OCI-LY7 (cell line): ENCODE measurements at regions not wholly inside any gene's neighbourhood (a gene's known extent, or its start where the extent isn't known, plus 50 kb on each side); places are given as distances from the start of the nearest gene placed in this dataset.

Experiments
- BruUV-seq: library from RNA; stranded (reverse); fragments of 400-500 nt; replicated peaks from 2 replicates; lab custom pipeline; 2021; lab: Mats Ljungman, UMichigan
- CTCF ChIA-PET: fragments of 300-600 bp; sonication (Branson Sonifier 250); formaldehyde crosslinking; loops from one replicate; lab custom pipeline; 2022; ENCODE audit warnings: antibody characterized with exemption; ENCODE audit not compliant: unreplicated experiment; lab: Charles Lee
- POLR2A ChIA-PET: fragments of 300-600 bp; sonication (Branson Sonifier 250); formaldehyde crosslinking; loops from one replicate; lab custom pipeline; 2022; ENCODE audit warnings: antibody characterized with exemption; lab: Charles Lee
- DNase-seq: peaks from one replicate; pipeline ENCODE4 v3.0.0-alpha.2; 2015; ENCODE audit warnings: low spot score
- H2AFZ ChIP-seq: fragments of 200-600 bp; sonication (generic), shearing (Covaris generic); 2 replicates; pipeline ENCODE4 v1.6.1; 2014; ENCODE audit warnings: mild to moderate bottlenecking, antibody characterized with exemption, low read length, moderate library complexity
- H3K27ac ChIP-seq: fragments of 200-600 bp; sonication (generic); 2 replicates; pipeline ENCODE4 v1.5.1; 2014; ENCODE audit warnings: mixed run types, low read depth, mild to moderate bottlenecking, moderate library complexity, low read length, inconsistent platforms; ENCODE audit not compliant: poor library complexity, severe bottlenecking
- H3K36me3 ChIP-seq: fragments of 200-600 bp; sonication (generic); 2 replicates; pipeline ENCODE4 v1.6.1; 2014; ENCODE audit warnings: mild to moderate bottlenecking, antibody characterized with exemption, low read length, moderate library complexity, mixed read lengths; ENCODE audit not compliant: insufficient read depth
- H3K4me1 ChIP-seq: fragments of 200-600 bp; sonication (generic); 2 replicates; pipeline ENCODE4 v1.5.1; 2014; ENCODE audit warnings: mild to moderate bottlenecking, low read length; ENCODE audit not compliant: insufficient read depth, poor library complexity, severe bottlenecking
- H3K4me2 ChIP-seq: fragments of 200-600 bp; sonication (generic); 2 replicates; pipeline ENCODE4 v1.6.1; 2014; ENCODE audit warnings: mild to moderate bottlenecking, low read length
- H3K4me3 ChIP-seq: fragments of 200-600 bp; sonication (generic); 2 replicates; pipeline ENCODE4 v1.5.1; 2014; ENCODE audit warnings: mild to moderate bottlenecking, low read depth, low read length; ENCODE audit not compliant: poor library complexity, severe bottlenecking
- H3K79me2 ChIP-seq: fragments of 200-600 bp; sonication (generic); 2 replicates; pipeline ENCODE4 v1.6.1; 2016; ENCODE audit warnings: low read depth, mild to moderate bottlenecking, low read length, moderate library complexity, mixed read lengths; ENCODE audit not compliant: insufficient read depth
- H3K9me2 ChIP-seq: fragments of 200-600 bp; sonication (generic); 2 replicates; pipeline ENCODE4 v1.6.1; 2016; ENCODE audit warnings: mild to moderate bottlenecking, low read length, mixed read lengths; ENCODE audit not compliant: insufficient read depth
- H3K9me3 ChIP-seq: fragments of 200-600 bp; sonication (generic); 2 replicates; pipeline ENCODE4 v1.6.1; 2014; ENCODE audit warnings: mild to moderate bottlenecking, mixed run types, low read length, mixed read lengths
- H4K20me1 ChIP-seq: fragments of 200-600 bp; sonication (generic); 2 replicates; pipeline ENCODE4 v1.6.1; 2014; ENCODE audit warnings: mild to moderate bottlenecking, antibody characterized with exemption, low read length, moderate library complexity, mixed read lengths; ENCODE audit not compliant: insufficient read depth
- CTCF ChIP-seq: fragments of 200-600 bp; sonication (generic); conservative IDR thresholded peaks from 2 replicates; pipeline ENCODE4 v1.5.1; 2014; ENCODE audit warnings: mild to moderate bottlenecking, antibody characterized with exemption, low read length, moderate library complexity, mixed read lengths
- EZH2phosphoT487 ChIP-seq: fragments of 200-600 bp; sonication (generic); IDR thresholded peaks from 2 replicates; pipeline ENCODE4 v1.6.1; 2018; ENCODE audit warnings: low read depth, borderline replicate concordance, mild to moderate bottlenecking, mixed run types, antibody characterized with exemption, low read length, moderate library complexity, mixed read lengths
- intact Hi-C: fragments of 100-400 bp; cut with micrococcal nuclease; formaldehyde crosslinking; loops from one replicate; pipeline ENCODE4 v1.10.0; 2022; ENCODE audit not compliant: unreplicated experiment

- H3K4me3 ChIP-seq, result no peak overlapping the region
- TF ChIP-seq EZH2phosphoT487 (no peak), CTCF (no peak)
- H2AFZ ChIP-seq, result no peak overlapping the region
- ChIA-PET CTCF (no interaction called here), POLR2A (interaction anchor here (0.5 to 1.2 kb wide), 5 partner anchors 18 to 239 kb away, joined by 3 to 4 read pairs (median 3); no protein-coding TSS in a partner anchor)
- DNase-seq, result no peak
- no peaks in the 10 kb centered on the region for H3K36me3 ChIP-seq
- no peaks in the 10 kb centered on the region for H4K20me1 ChIP-seq
- intact Hi-C loops, result no loop called here
- BruUV-seq, result no TSS peak
- H3K4me2 ChIP-seq, result no peak overlapping the region
- H3K27ac ChIP-seq, result no peak overlapping the region
- H3K9me2 ChIP-seq, result no peaks in the 10 kb centered on the region
- no peaks in the 10 kb centered on the region for H3K9me3 ChIP-seq
- no peaks in the 10 kb centered on the region for H3K79me2 ChIP-seq
- H3K4me1 ChIP-seq, result peaks cover 21% of the 10 kb centered on the region
These were observed 154.6 kb upstream of the MYL2 start for GRCh38 chr12:111074965-111075364.

- POLR2A ChIA-PET, result interaction anchor here (0.5 to 1.2 kb wide), 3 partner anchors 20 to 240 kb away, joined by 3 to 4 read pairs (median 3); no protein-coding TSS in a partner anchor
- Histone ChIP-seq H3K4me2 (no peak overlapping the region), H3K4me1 (peaks cover 21% of the 10 kb centered on the region), H3K4me3 (no peak overlapping the region), H3K27ac (no peak overlapping the region), H3K79me2 (no peaks in the 10 kb centered on the region), H4K20me1 (no peaks in the 10 kb centered on the region), H3K9me2 (no peaks in the 10 kb centered on the region), H2AFZ (no peak overlapping the region), H3K9me3 (no peaks in the 10 kb centered on the region), H3K36me3 (no peaks in the 10 kb centered on the region)
- intact Hi-C loops, result no loop called here
- no peak for DNase-seq
- no peak for TF ChIP-seq EZH2phosphoT487
- CTCF ChIA-PET, result no interaction called here
- BruUV-seq, result no TSS peak
These were observed 154.2 kb upstream of the MYL2 start for GRCh38 chr12:111074559-111074958.

GRCh38 chr12:111073370-111073769 is 153.0 kb upstream of the MYL2 start:
- Histone ChIP-seq H3K4me2 (no peak overlapping the region), H2AFZ (no peak overlapping the region), H3K9me2 (no peaks in the 10 kb centered on the region), H3K79me2 (no peaks in the 10 kb centered on the region), H3K4me1 (peaks cover 14% of the 10 kb centered on the region), H3K36me3 (no peaks in the 10 kb centered on the region), H3K9me3 (no peaks in the 10 kb centered on the region), H4K20me1 (no peaks in the 10 kb centered on the region), H3K4me3 (no peak overlapping the region), H3K27ac (no peak overlapping the region)
- no peak for DNase-seq
- POLR2A ChIA-PET, result no interaction called here
- CTCF ChIA-PET, result no interaction called here
- no TSS peak for BruUV-seq
- intact Hi-C loops, result no loop called here
- TF ChIP-seq EZH2phosphoT487 (no peak), CTCF (no peak)
